HG03039 (cell line): ENCODE measurements at regions not wholly inside any gene's neighbourhood (a gene's known extent, or its start where the extent isn't known, plus 50 kb on each side); places are given as distances from the start of the nearest gene placed in this dataset.

Experiments
- ATAC-seq: cut with Tn5 transposase; IDR thresholded peaks from one replicate; pipeline ENCODE4 v1.9.1; 2021; ENCODE audit warnings: mild to moderate bottlenecking, moderate library complexity; ENCODE audit not compliant: unreplicated experiment

GRCh38 chr22:47658182-47658581 is 895.7 kb downstream of the TBC1D22A start:
- ATAC-seq: no peak

- ATAC-seq: no peak
These were observed 894.8 kb downstream of the TBC1D22A start for GRCh38 chr22:47657224-47657623.

GRCh38 chr22:47656806-47657205 is 894.4 kb downstream of the TBC1D22A start:
- ATAC-seq: no peak

- no peak for ATAC-seq
These were observed 893.5 kb downstream of the TBC1D22A start for GRCh38 chr22:47655930-47656329.

GRCh38 chr22:47654922-47655491 is 892.6 kb downstream of the TBC1D22A start:
- no peak for ATAC-seq

GRCh38 chr22:47653921-47654320 is 891.5 kb downstream of the TBC1D22A start:
- ATAC-seq: no peak

- ATAC-seq: no peak
These were observed 889.0 kb downstream of the TBC1D22A start for GRCh38 chr22:47651216-47651987.

GRCh38 chr22:47647720-47648119 is 885.3 kb downstream of the TBC1D22A start:
- no peak for ATAC-seq

- ATAC-seq: no peak
These were observed 884.7 kb downstream of the TBC1D22A start for GRCh38 chr22:47647181-47647580.

GRCh38 chr22:47645923-47646322 is 883.5 kb downstream of the TBC1D22A start:
- no peak for ATAC-seq

GRCh38 chr22:47645450-47645914 is 883.0 kb downstream of the TBC1D22A start:
- no peak for ATAC-seq

GRCh38 chr22:47634347-47634746 is 871.9 kb downstream of the TBC1D22A start:
- ATAC-seq: no peak

GRCh38 chr22:47633111-47633510 is 870.7 kb downstream of the TBC1D22A start:
- ATAC-seq: no peak

- no peak for ATAC-seq
These were observed 870.3 kb downstream of the TBC1D22A start for GRCh38 chr22:47632701-47633100.

GRCh38 chr22:47631571-47632102 is 869.2 kb downstream of the TBC1D22A start:
- ATAC-seq: no peak

GRCh38 chr22:47630741-47631534 is 868.5 kb downstream of the TBC1D22A start:
- ATAC-seq: no peak

- ATAC-seq: no peak
These were observed 867.6 kb downstream of the TBC1D22A start for GRCh38 chr22:47629791-47630655.

- ATAC-seq: no peak
These were observed 866.8 kb downstream of the TBC1D22A start for GRCh38 chr22:47629273-47629711.

- ATAC-seq: no peak
These were observed 866.2 kb downstream of the TBC1D22A start for GRCh38 chr22:47628477-47629272.
